ENCODE measurements at regions not wholly inside any gene's neighbourhood (a gene's known extent, or its start where the extent isn't known, plus 50 kb on each side); places are given as distances from the start of the nearest gene placed in this dataset.
"Not testable (repeated sequence)": the region's sequence is repeated elsewhere in the genome, so short reads cannot be mapped to it uniquely, and the experiment has no call there.

DNA sequence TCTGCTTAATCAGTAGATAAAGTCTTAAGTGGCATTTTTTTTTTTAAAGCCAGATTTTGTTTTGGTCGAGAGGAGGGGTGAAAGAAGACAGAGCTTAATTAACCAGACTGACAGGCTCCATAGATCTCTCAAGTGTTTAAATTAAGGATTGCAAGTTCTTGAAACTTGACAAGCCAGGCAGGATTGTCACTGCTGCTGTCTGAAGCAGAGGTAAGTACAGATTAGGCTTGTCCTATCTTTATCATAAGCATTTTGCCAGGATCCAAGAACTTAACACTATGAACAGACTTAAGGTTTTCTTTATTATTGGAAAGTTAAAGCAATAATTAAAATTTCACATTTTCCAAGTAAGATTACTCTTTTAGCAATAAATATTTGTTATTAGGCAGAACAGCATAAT is 179.6 kb upstream of the LMO3 start:
- Histone ChIP-seq H3K4me3 (ENCODE audit: low read depth in 2 of 2, low read length in 2 of 2) (no peak overlapping the region), H3K4me1 (ENCODE audit: control insufficient read depth, insufficient read depth, low read length) (no peaks in the 10 kb centered on the region), H3K9me3 (ENCODE audit: control insufficient read depth, insufficient read depth, low read depth, low read length) (no peaks in the 10 kb centered on the region), H3K36me3 (ENCODE audit: control insufficient read depth, insufficient read depth, low read length) (no peaks in the 10 kb centered on the region), H3K27ac (ENCODE audit: low read length) (no peak overlapping the region), H3K27me3 (ENCODE audit: control insufficient read depth, insufficient read depth, low read length) (no peaks in the 10 kb centered on the region)
- ChIA-PET POLR2A (no interaction called here), CTCF (no interaction called here)
- no peak for ATAC-seq
- BruUV-seq (replicated peaks) = no TSS peak
- in situ Hi-C loops (cut with HindIII; ENCODE audit: low pct_unique_long_range_greater_than_20kb, low sequenced_read_pairs) (no loop called here), intact Hi-C loops (cut with micrococcal nuclease; ENCODE audit: unreplicated experiment) (no loop called here)
- no peak for DNase-seq (ENCODE audit: low read depth, low spot score)
- no peak for TF ChIP-seq POLR2AphosphoS5 (IDR thresholded peaks at IDR 0.05; ENCODE audit: low read depth, low read length)
- no peak for TF ChIP-seq SIN3A (IDR thresholded peaks at IDR 0.05; ENCODE audit: borderline replicate concordance, insufficient read depth, low read depth, low read length)
- TF ChIP-seq, protein P1, sequence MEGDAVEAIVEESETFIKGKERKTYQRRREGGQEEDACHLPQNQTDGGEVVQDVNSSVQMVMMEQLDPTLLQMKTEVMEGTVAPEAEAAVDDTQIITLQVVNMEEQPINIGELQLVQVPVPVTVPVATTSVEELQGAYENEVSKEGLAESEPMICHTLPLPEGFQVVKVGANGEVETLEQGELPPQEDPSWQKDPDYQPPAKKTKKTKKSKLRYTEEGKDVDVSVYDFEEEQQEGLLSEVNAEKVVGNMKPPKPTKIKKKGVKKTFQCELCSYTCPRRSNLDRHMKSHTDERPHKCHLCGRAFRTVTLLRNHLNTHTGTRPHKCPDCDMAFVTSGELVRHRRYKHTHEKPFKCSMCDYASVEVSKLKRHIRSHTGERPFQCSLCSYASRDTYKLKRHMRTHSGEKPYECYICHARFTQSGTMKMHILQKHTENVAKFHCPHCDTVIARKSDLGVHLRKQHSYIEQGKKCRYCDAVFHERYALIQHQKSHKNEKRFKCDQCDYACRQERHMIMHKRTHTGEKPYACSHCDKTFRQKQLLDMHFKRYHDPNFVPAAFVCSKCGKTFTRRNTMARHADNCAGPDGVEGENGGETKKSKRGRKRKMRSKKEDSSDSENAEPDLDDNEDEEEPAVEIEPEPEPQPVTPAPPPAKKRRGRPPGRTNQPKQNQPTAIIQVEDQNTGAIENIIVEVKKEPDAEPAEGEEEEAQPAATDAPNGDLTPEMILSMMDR (IDR thresholded peaks at IDR 0.05) = no peak
- TF ChIP-seq TCF7L2 (IDR thresholded peaks at IDR 0.05; ENCODE audit: low read depth, low read length) = no peak
- TF ChIP-seq REST (IDR thresholded peaks at IDR 0.05; ENCODE audit: insufficient read depth in 1 of 2, low read depth in 2 of 2, low read length in 1 of 2) = no peak

- CTCF ChIA-PET; H3K36me3 ChIP-seq (ENCODE audit: control insufficient read depth, insufficient read depth, low read length); intact Hi-C loops (cut with micrococcal nuclease; ENCODE audit: unreplicated experiment); in situ Hi-C loops (cut with HindIII; ENCODE audit: low pct_unique_long_range_greater_than_20kb, low sequenced_read_pairs); BruUV-seq (replicated peaks); H3K4me1 ChIP-seq (ENCODE audit: control insufficient read depth, insufficient read depth, low read length); H3K9me3 ChIP-seq (ENCODE audit: control insufficient read depth, insufficient read depth, low read depth, low read length); DNase-seq (ENCODE audit: low read depth, low spot score); POLR2A ChIA-PET; H3K27me3 ChIP-seq (ENCODE audit: control insufficient read depth, insufficient read depth, low read length); ATAC-seq; H3K4me3 ChIP-seq (ENCODE audit: low read depth in 2 of 2, low read length in 2 of 2); H3K27ac ChIP-seq (ENCODE audit: low read length): not testable (repeated sequence)
Measured at GRCh38 chr12:16769129-16769528, 163.2 kb upstream of the LMO3 start.

DNA sequence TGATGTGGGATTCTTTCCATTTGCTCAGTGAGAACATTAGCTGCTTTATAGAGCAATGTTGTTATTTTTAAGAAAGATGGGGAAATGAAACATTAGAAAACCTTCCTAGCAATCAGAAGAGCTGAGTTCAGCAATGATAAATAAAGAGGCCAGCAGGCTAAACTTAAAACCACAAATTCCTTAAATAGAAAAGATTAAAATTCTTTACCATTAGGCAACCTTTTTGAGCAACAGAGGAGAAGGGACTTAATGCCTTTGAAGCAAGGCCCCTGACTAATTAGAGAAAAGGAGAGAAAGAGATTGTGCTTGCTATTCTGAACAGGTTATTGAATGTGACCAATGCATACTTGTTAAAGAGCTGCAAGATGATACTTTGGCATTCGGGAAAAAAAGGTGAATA is 160.8 kb upstream of the LMO3 start:
- in situ Hi-C loops (cut with HindIII; ENCODE audit: low pct_unique_long_range_greater_than_20kb, low sequenced_read_pairs) = no loop called here
- intact Hi-C loops (cut with micrococcal nuclease; ENCODE audit: unreplicated experiment) = no loop called here
- POLR2A ChIA-PET = no interaction called here
- BruUV-seq (replicated peaks) = no TSS peak
- TF ChIP-seq POLR2AphosphoS5 (IDR thresholded peaks at IDR 0.05; ENCODE audit: low read depth, low read length) (no peak), REST (IDR thresholded peaks at IDR 0.05; ENCODE audit: insufficient read depth in 1 of 2, low read depth in 2 of 2, low read length in 1 of 2) (no peak), TCF7L2 (IDR thresholded peaks at IDR 0.05; ENCODE audit: low read depth, low read length) (no peak), SIN3A (IDR thresholded peaks at IDR 0.05; ENCODE audit: borderline replicate concordance, insufficient read depth, low read depth, low read length) (no peak)
- TF ChIP-seq, protein P1 (IDR thresholded peaks at IDR 0.05) = no peak
- Histone ChIP-seq H3K9me3 (ENCODE audit: control insufficient read depth, insufficient read depth, low read depth, low read length) (no peaks in the 10 kb centered on the region), H3K27me3 (ENCODE audit: control insufficient read depth, insufficient read depth, low read length) (no peaks in the 10 kb centered on the region), H3K27ac (ENCODE audit: low read length) (no peak overlapping the region), H3K36me3 (ENCODE audit: control insufficient read depth, insufficient read depth, low read length) (no peaks in the 10 kb centered on the region), H3K4me1 (ENCODE audit: control insufficient read depth, insufficient read depth, low read length) (no peaks in the 10 kb centered on the region), H3K4me3 (ENCODE audit: low read depth in 2 of 2, low read length in 2 of 2) (no peak overlapping the region)
- no peak for DNase-seq (ENCODE audit: low read depth, low spot score)
- CTCF ChIA-PET = no interaction called here
- ATAC-seq = no peak

Data from Panc1 (cell line).